HAP-1 (cell line): ENCODE measurements at regions not wholly inside any gene's neighbourhood (a gene's known extent, or its start where the extent isn't known, plus 50 kb on each side); places are given as distances from the start of the nearest gene placed in this dataset.

Experiments
- DNase-seq, 2 experiments: peaks; one replicate each; pipeline ENCODE4 v3.0.0-alpha.2; 2016 to 2020; ENCODE audit warnings: low spot score in 2 of 2
- H3K27me3 ChIP-seq: fragments of 250-450 bp; sonication (Bioruptor Pico); 2 replicates; pipeline ENCODE4 v1.5.1; 2020; ENCODE audit warnings: low read depth, mild to moderate bottlenecking, moderate library complexity
- H3K36me3 ChIP-seq: fragments of 250-450 bp; sonication (Bioruptor Pico); replicated peaks from 2 replicates; pipeline ENCODE4 v1.5.1; 2020; ENCODE audit warnings: mild to moderate bottlenecking
- H3K4me1 ChIP-seq: fragments of 250-450 bp; sonication (Bioruptor Pico); 2 replicates; pipeline ENCODE4 v1.5.1; 2020; ENCODE audit warnings: mild to moderate bottlenecking
- H3K4me3 ChIP-seq: fragments of 250-450 bp; sonication (Bioruptor Pico); 2 replicates; pipeline ENCODE4 v1.5.1; 2020; ENCODE audit warnings: mild to moderate bottlenecking, moderate library complexity
- H3K9me3 ChIP-seq: fragments of 250-450 bp; sonication (Bioruptor Pico); 2 replicates; pipeline ENCODE4 v1.5.1; 2020; ENCODE audit warnings: mild to moderate bottlenecking, moderate library complexity
- in situ Hi-C: fragments of 300-500 bp; cut with MboI; formaldehyde crosslinking; loops from 3 replicates; pipeline ENCODE4 v1.14.3; 2020; ENCODE audit warnings: low sequenced_read_pairs, inconsistent platforms, mixed read lengths

DNA sequence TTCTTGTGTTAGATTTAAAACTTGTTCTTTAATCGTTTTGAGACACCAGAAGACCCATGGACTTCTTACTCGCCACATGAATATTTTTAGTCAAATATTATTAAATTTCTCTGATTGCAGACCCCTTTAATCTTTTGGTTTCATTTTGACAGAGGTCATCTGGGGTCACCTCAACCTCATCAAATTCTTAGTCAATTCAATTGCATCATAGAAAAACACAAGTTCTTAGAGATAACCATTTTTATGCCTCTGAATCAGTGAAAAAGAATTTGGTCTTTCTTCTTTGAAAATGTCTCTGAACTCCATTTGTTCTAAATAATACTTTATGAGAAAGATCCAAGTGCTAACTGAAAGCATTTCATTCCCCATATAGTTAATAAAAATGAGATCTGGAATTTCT lies 55.2 kb upstream of the CBLN4 start:
- Histone ChIP-seq H3K4me1 (no peaks in the 10 kb centered on the region), H3K9me3 (no peaks in the 10 kb centered on the region), H3K27me3 (no peaks in the 10 kb centered on the region), H3K36me3 (no peaks in the 10 kb centered on the region), H3K4me3 (no peak overlapping the region)
- in situ Hi-C loops, result no loop called here
- no peak for DNase-seq

DNA sequence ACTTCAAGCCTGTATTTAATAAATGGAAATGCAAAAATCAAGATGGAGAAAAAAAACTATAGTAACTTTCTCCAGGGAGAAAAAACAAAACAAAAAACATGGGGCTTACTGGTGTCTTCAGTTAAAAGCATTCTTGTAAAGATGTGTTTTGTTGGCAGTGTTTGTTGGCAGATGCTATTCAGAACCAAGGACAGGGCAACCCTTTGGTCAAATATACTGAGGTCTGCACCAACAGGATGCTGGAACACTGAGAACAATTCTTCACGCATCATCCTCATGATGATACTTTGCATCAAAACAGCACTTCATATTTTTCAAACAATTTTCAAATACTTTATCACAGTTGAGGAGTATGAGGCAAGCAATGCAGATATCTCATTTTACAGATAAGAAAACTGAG lies 63.7 kb upstream of the CBLN4 start:
- no peaks in the 10 kb centered on the region for H3K27me3 ChIP-seq
- H3K9me3 ChIP-seq, result no peaks in the 10 kb centered on the region; the same call in 1 of the 2 replicates
- H3K36me3 ChIP-seq, result no peaks in the 10 kb centered on the region
- H3K4me1 ChIP-seq, result no peaks in the 10 kb centered on the region
- H3K4me3 ChIP-seq, result no peak overlapping the region
- in situ Hi-C loops, result no loop called here
- DNase-seq, result no peak

DNA sequence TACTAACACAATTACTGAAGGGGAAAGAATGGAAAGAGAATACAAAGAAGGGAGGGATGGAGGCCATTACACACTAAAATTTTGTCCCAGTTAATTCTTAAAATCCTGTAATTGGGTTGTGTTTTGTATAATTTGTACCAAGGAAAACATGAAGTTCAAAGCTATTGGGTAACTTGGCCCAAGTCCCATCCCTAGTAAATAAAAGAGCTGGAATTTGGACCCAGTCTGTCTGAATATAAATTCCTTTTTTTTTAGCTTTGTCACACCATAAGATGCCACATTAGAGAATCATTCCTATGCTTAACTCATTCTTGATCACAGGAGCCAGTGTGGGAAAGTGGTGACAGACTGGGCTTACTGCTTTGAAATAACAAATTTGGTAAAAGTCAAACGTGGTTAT lies 66.8 kb upstream of the CBLN4 start:
- no peaks in the 10 kb centered on the region for H3K4me1 ChIP-seq
- H3K36me3 ChIP-seq, result no peaks in the 10 kb centered on the region
- no peak for DNase-seq
- in situ Hi-C loops, result no loop called here
- no peak overlapping the region for H3K4me3 ChIP-seq
- no peaks in the 10 kb centered on the region; the same call in 1 of the 2 replicates for H3K9me3 ChIP-seq
- H3K27me3 ChIP-seq, result no peaks in the 10 kb centered on the region

- in situ Hi-C loops, result no loop called here
- Histone ChIP-seq H3K9me3 (no peaks in the 10 kb centered on the region), H3K27me3 (no peaks in the 10 kb centered on the region), H3K4me1 (no peaks in the 10 kb centered on the region), H3K36me3 (no peaks in the 10 kb centered on the region), H3K4me3 (no peak overlapping the region)
- DNase-seq, result no peak
Measured at GRCh38 chr20:56088375-56088774, 83.1 kb upstream of the CBLN4 start.

GRCh38 chr20:56091628-56092234 lies 86.4 kb upstream of the CBLN4 start:
- in situ Hi-C loops, result no loop called here
- no peaks in the 10 kb centered on the region for H3K9me3 ChIP-seq
- H3K36me3 ChIP-seq, result no peaks in the 10 kb centered on the region
- no peak for DNase-seq
- no peaks in the 10 kb centered on the region for H3K27me3 ChIP-seq
- no peak overlapping the region for H3K4me3 ChIP-seq
- no peaks in the 10 kb centered on the region for H3K4me1 ChIP-seq

GRCh38 chr20:56094228-56094627 lies 88.9 kb upstream of the CBLN4 start:
- no peak for DNase-seq
- no peaks in the 10 kb centered on the region for H3K4me1 ChIP-seq
- no peaks in the 10 kb centered on the region for H3K9me3 ChIP-seq
- no peaks in the 10 kb centered on the region for H3K36me3 ChIP-seq
- H3K27me3 ChIP-seq, result no peaks in the 10 kb centered on the region
- H3K4me3 ChIP-seq, result no peak overlapping the region
- in situ Hi-C loops, result no loop called here

GRCh38 chr20:56098981-56099500 lies 93.7 kb upstream of the CBLN4 start:
- in situ Hi-C loops, result no loop called here
- Histone ChIP-seq H3K36me3 (no peaks in the 10 kb centered on the region), H3K27me3 (no peaks in the 10 kb centered on the region), H3K9me3 (no peaks in the 10 kb centered on the region), H3K4me3 (no peak overlapping the region), H3K4me1 (no peaks in the 10 kb centered on the region)
- no peak for DNase-seq

DNA sequence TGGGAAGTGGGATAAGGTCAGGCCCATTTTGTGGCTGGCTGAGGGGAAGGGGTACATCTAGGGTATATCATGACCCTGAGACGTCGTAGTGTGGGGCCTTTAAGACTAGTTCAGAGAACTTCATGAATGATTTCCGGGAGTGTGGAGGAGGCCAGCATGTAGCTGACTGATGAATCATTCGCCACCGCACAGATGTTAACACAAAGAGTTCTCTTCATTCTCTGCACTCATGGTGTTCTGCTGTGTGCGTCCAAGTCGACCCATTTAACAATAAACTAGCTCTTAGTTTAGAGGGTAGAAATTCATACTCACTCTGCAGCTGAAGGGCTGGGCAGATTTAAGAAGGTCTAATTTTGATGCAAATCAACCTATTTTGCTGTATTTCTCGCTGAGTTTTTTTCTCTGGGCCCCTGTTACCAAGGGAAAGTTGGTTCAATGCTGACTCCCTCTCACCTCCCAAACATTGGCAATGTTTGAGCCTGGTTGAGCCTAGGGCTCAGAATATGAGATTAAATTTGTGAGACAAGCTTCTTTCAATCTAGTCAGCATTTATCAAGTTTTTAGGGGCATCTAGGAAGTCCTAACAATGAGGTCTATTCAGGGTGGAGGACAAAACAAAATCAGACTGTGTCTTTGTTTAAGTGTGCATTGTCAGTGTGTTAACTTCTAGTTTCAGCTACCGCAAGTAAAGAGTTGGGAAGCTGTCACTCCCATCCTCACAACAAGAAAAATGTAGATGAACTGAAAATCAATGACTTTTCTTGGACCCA lies 106.8 kb upstream of the CBLN4 start:
- Histone ChIP-seq H3K36me3 (no peaks in the 10 kb centered on the region), H3K4me1 (no peaks in the 10 kb centered on the region), H3K4me3 (no peak overlapping the region), H3K27me3 (no peaks in the 10 kb centered on the region), H3K9me3 (no peaks in the 10 kb centered on the region)
- no peak for DNase-seq
- in situ Hi-C loops, result no loop called here

- in situ Hi-C loops, result no loop called here
- Histone ChIP-seq H3K9me3 (no peaks in the 10 kb centered on the region), H3K27me3 (no peaks in the 10 kb centered on the region), H3K36me3 (no peaks in the 10 kb centered on the region), H3K4me1 (no peaks in the 10 kb centered on the region), H3K4me3 (no peak overlapping the region)
- no peak for DNase-seq
Measured at GRCh38 chr20:56117350-56117749, 112.0 kb upstream of the CBLN4 start.

- H3K9me3 ChIP-seq, result no peaks in the 10 kb centered on the region
Measured at GRCh38 chr20:56121850-56122249, 116.5 kb upstream of the CBLN4 start.

DNA sequence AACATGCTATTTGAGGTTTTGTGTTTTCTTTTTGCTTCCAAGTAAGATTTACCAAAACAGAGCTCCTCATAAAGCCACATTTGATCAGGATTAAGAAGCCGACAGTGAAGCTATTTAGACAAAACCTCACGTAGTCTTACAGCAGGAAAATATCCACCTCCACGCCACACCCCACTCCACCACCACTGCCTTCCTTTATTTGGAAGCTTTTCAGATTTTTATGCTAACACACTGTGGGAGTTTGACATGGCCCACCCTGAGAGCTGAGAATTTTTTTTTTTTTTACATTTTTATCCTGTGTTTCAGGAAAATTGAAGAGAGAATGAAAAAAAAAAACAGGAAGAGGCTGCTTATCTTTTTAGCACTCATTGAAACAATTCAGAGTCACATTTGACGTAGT lies 104.8 kb upstream of the MC3R start:
- in situ Hi-C loops, result no loop called here
- H3K4me1 ChIP-seq, result no peaks in the 10 kb centered on the region
- no peaks in the 10 kb centered on the region for H3K27me3 ChIP-seq
- DNase-seq, result no peak
- H3K4me3 ChIP-seq, result no peak overlapping the region
- no peaks in the 10 kb centered on the region for H3K36me3 ChIP-seq
- no peaks in the 10 kb centered on the region; the same call in 1 of the 2 replicates for H3K9me3 ChIP-seq

More at GRCh38 chr20:56121850-56122249, 116.5 kb upstream of the CBLN4 start:
- Histone ChIP-seq H3K4me3 (no peak overlapping the region), H3K4me1 (no peaks in the 10 kb centered on the region), H3K36me3 (no peaks in the 10 kb centered on the region), H3K27me3 (no peaks in the 10 kb centered on the region)
- no peak for DNase-seq
- in situ Hi-C loops, result no loop called here

DNA sequence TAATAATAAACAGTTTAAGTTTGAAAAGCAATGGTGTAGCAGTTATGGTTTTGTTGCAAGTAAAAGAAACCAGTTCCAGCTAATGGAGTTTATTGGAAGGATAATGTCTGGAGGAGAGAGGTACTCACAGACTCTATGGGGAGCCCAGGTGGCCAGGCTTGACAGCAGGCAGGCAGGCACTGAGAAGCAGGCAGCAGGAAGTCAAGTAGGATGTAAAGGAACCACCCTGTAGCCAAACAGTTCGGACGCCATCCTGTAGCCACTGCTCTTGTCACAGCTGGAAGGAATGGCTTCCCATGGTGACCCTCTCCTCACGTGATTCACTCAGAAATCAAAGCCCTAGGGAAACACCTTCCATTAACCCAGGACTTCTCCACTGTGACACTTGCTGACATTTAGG lies 96.7 kb upstream of the MC3R start:
- Histone ChIP-seq H3K27me3 (no peaks in the 10 kb centered on the region), H3K36me3 (no peaks in the 10 kb centered on the region), H3K9me3 (no peaks in the 10 kb centered on the region), H3K4me3 (no peak overlapping the region), H3K4me1 (no peaks in the 10 kb centered on the region)
- no peak for DNase-seq
- in situ Hi-C loops, result no loop called here

DNA sequence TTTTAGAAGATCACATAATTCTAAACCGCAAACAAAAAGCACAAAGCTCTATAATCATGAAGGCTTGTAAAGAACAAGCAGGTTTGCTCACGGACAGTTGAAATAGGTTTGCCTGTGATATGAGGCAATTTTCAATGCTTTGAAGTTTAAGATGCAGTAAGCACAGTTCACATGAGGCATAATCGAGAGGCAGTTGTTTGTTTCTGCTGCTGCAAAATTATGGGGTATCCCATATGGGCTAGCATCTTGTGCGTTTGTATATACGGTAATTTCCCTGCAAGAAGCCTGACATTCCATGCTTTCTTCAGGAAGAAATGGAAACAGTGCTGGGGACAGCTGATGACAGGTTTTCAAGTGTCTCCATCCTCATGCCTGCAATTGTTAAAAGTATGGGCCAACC lies 94.6 kb upstream of the MC3R start:
- no peaks in the 10 kb centered on the region for H3K9me3 ChIP-seq
- H3K27me3 ChIP-seq, result no peaks in the 10 kb centered on the region
- in situ Hi-C loops, result no loop called here
- no peaks in the 10 kb centered on the region for H3K4me1 ChIP-seq
- no peaks in the 10 kb centered on the region for H3K36me3 ChIP-seq
- no peak overlapping the region for H3K4me3 ChIP-seq
- no peak for DNase-seq

GRCh38 chr20:56155625-56156024 lies 92.9 kb upstream of the MC3R start:
- Histone ChIP-seq H3K9me3 (no peaks in the 10 kb centered on the region), H3K36me3 (no peaks in the 10 kb centered on the region), H3K4me3 (no peak overlapping the region), H3K4me1 (no peaks in the 10 kb centered on the region), H3K27me3 (no peaks in the 10 kb centered on the region)
- in situ Hi-C loops, result no loop called here
- DNase-seq, result no peak
